ENCODE measurements at regions not wholly inside any gene's neighbourhood (a gene's known extent, or its start where the extent isn't known, plus 50 kb on each side); places are given as distances from the start of the nearest gene placed in this dataset.

DNA sequence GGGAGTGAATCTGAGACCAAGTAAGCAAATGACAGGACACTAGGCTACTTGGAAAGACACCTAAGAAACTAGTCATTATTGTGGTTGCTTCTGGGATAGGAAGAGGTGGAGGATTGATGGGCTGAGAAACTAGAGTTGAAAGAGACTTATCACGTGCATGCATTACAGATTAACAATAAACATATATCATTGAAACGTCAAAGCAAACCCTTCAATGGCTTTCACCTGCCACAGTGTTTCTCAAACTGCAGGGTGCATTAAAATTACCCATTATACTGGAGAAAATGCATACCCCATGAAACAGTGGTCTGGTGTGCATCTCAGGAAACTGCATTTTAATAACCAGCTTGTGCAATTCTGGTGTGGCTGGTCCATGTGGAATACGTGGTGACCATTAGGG, 318.8 kb downstream of the SMAD2 start:
- intact Hi-C loops (cut with DNase I), result no loop called here
- Histone ChIP-seq H3K27ac (no peak overlapping the region), H3K9me3 (no peaks in the 10 kb centered on the region), H3K4me3 (no peak overlapping the region), H3K4me1 (no peaks in the 10 kb centered on the region), H3K27me3 (ENCODE audit: insufficient read depth in 3 of 3, low read length in 2 of 3) (peaks cover 0 to 2% (median 0%) of the 10 kb centered on the region in 3 donors), H3K36me3 (ENCODE audit: insufficient read depth in 1 of 2, low read depth in 1 of 2) (no peaks in the 10 kb centered on the region)
- 31 to 51% (median 42%) methylated on average over 3 of the region's 3 CpGs for WGBS, 3 donors
- DNase-seq (no peak), ATAC-seq (no peak)
- TF ChIP-seq, protein P1, sequence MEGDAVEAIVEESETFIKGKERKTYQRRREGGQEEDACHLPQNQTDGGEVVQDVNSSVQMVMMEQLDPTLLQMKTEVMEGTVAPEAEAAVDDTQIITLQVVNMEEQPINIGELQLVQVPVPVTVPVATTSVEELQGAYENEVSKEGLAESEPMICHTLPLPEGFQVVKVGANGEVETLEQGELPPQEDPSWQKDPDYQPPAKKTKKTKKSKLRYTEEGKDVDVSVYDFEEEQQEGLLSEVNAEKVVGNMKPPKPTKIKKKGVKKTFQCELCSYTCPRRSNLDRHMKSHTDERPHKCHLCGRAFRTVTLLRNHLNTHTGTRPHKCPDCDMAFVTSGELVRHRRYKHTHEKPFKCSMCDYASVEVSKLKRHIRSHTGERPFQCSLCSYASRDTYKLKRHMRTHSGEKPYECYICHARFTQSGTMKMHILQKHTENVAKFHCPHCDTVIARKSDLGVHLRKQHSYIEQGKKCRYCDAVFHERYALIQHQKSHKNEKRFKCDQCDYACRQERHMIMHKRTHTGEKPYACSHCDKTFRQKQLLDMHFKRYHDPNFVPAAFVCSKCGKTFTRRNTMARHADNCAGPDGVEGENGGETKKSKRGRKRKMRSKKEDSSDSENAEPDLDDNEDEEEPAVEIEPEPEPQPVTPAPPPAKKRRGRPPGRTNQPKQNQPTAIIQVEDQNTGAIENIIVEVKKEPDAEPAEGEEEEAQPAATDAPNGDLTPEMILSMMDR (IDR thresholded peaks at IDR 0.05), result no peak

DNA sequence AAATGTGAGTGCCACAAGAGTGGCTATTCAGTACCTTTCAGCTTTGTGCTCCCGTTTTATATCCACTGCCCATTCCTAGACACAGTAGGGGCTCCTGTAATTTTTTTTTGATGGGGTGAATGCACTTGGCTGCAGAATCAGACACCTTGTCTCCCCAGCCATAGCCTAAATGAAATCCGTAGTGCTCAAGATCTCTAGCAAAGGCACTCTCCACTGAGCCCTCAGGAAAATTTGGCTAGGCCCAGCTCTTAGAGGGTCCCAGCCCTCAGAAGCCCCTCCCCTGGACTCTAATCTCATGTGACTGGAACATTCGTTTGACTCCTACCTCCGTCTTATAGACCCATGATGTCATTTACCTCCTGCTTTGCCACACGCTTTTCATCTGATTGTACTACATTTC, 323.9 kb downstream of the SMAD2 start:
- DNase-seq (no peak), ATAC-seq (no peak)
- no peaks in the 10 kb centered on the region for H3K9me3 ChIP-seq
- TF ChIP-seq, protein P1 (IDR thresholded peaks at IDR 0.05), result no peak
- 63 to 69% (median 69%) methylated on average over 5 of the region's 5 CpGs for WGBS, 3 donors
- no peak overlapping the region for H3K27ac ChIP-seq
- H3K36me3 ChIP-seq (ENCODE audit: insufficient read depth in 1 of 2, low read depth in 1 of 2), result no peaks in the 10 kb centered on the region
- intact Hi-C loops (cut with DNase I), result no loop called here
- no peak overlapping the region for H3K4me3 ChIP-seq
- peaks cover 0 to 2% (median 1%) of the 10 kb centered on the region in 3 donors for H3K27me3 ChIP-seq (ENCODE audit: insufficient read depth in 3 of 3, low read length in 2 of 3)
- no peaks in the 10 kb centered on the region for H3K4me1 ChIP-seq

DNA sequence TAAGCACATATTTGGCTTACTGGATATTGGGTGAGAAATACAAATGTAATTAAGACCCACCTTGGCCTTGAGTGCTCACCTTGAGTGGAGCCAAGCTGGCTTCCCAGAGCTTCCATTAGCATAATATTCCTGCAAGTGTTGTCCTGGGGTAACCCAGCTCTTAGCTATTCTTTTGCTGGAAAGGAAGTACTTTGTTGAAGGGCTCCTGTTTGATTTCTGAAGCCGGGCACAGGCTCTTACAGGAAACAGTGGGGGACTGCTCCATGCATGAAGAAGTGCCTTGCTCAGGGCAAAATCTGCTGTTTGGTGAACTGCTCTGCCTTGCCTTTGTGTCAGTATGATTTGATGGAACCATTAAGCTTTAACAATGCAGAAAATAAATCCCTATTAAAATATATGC, 325.4 kb downstream of the SMAD2 start:
- TF ChIP-seq, protein P1 (IDR thresholded peaks at IDR 0.05), result no peak
- no peaks in the 10 kb centered on the region for H3K36me3 ChIP-seq (ENCODE audit: insufficient read depth in 1 of 2, low read depth in 1 of 2)
- ATAC-seq (no peak), DNase-seq (no peak)
- intact Hi-C loops (cut with DNase I), result no loop called here
- no peaks in the 10 kb centered on the region for H3K9me3 ChIP-seq
- H3K27ac ChIP-seq, result no peak overlapping the region
- peaks cover 0 to 2% (median 1%) of the 10 kb centered on the region in 3 donors for H3K27me3 ChIP-seq (ENCODE audit: insufficient read depth in 3 of 3, low read length in 2 of 3)
- WGBS, 3 donors, result 33 to 42% (median 41%) methylated on average over 1 of the region's 1 CpG
- no peaks in the 10 kb centered on the region for H3K4me1 ChIP-seq
- H3K4me3 ChIP-seq, result no peak overlapping the region

DNA sequence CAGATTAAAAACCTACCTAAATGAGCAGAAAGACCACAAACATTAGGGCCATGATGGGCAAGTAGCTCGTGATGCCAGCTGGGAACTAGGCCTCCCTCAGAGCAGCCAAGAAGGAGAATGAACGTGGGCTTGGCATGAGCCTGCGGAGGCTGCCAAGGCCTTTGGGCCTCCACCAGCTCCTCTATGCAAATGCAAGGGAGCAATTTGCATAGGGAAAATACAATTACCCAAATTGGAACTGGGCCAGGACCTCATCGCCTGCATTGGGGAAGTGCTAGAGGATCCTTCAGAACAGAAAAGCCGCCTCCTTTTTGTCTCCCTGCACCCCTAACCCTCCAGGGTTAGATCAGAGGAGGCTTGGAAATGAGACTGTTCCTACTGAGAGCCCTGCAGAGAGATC, 326.4 kb downstream of the SMAD2 start:
- ATAC-seq, result no peak
- no peak for DNase-seq
- intact Hi-C loops (cut with DNase I), result no loop called here
- H3K27ac ChIP-seq, result no peak overlapping the region
- no peaks in the 10 kb centered on the region for H3K36me3 ChIP-seq (ENCODE audit: insufficient read depth in 1 of 2, low read depth in 1 of 2)
- TF ChIP-seq, protein P1 (IDR thresholded peaks at IDR 0.05), result no peak
- H3K4me3 ChIP-seq, result no peak overlapping the region
- 50 to 80% (median 52%) methylated on average over 5 of the region's 5 CpGs for WGBS, 3 donors
- no peaks in the 10 kb centered on the region for H3K9me3 ChIP-seq
- no peaks in the 10 kb centered on the region for H3K4me1 ChIP-seq
- peaks cover 0 to 2% (median 1%) of the 10 kb centered on the region in 3 donors for H3K27me3 ChIP-seq (ENCODE audit: insufficient read depth in 3 of 3, low read length in 2 of 3)

DNA sequence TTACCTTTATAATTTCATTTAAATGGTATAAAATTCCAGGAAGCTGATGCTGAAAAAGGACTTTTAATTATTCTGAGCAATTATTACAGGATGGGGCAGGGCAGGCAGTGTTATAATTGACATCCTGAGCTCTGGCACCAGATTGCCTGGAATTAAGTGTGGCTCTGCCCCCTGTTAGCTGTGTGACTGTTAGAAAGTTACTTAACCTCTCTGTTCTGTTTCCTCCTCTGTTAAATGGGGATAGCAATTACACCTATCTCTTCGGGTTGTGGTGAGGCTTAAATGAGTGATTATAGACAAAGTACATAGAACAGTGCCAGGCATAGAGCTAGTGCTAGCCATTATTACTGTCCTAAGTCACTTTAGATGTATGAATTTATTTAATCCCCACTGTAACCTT, 327.3 kb downstream of the SMAD2 start:
- 76 to 87% (median 78%) methylated on average over 1 of the region's 1 CpG for WGBS, 3 donors
- intact Hi-C loops (cut with DNase I), result no loop called here

More for the DNA sequence above, 327.3 kb downstream of the SMAD2 start:
- ATAC-seq (no peak), DNase-seq (no peak)
- Histone ChIP-seq H3K27ac (no peak overlapping the region), H3K27me3 (ENCODE audit: insufficient read depth in 3 of 3, low read length in 2 of 3) (peaks cover 0 to 1% (median 0%) of the 10 kb centered on the region in 3 donors), H3K4me1 (no peaks in the 10 kb centered on the region), H3K9me3 (no peaks in the 10 kb centered on the region), H3K36me3 (ENCODE audit: insufficient read depth in 1 of 2, low read depth in 1 of 2) (no peaks in the 10 kb centered on the region), H3K4me3 (no peak overlapping the region)
- TF ChIP-seq, protein P1 (IDR thresholded peaks at IDR 0.05), result no peak

All from psoas muscle (tissue), 7 donors.